Astrocyte of the cerebellum (primary cell): ENCODE measurements at regions not wholly inside any gene's neighbourhood (a gene's known extent, or its start where the extent isn't known, plus 50 kb on each side); places are given as distances from the start of the nearest gene placed in this dataset.

Experiments used
- DNase-seq: peaks from one replicate; pipeline ENCODE4 v3.0.0-alpha.2; 2011; ENCODE audit warnings: low read depth
- H3K4me3 ChIP-seq: 2 replicates; pipeline ENCODE4 v1.5.1; 2011; ENCODE audit warnings: mild to moderate bottlenecking, low read depth, low read length, moderate library complexity
- CTCF ChIP-seq: IDR thresholded peaks from 2 replicates; pipeline ENCODE4 v1.5.1; 2012; ENCODE audit warnings: low read length, low read depth, moderate library complexity, mild to moderate bottlenecking; ENCODE audit errors: missing control alignments
- in situ Hi-C: cut with HindIII; loops from 2 replicates; pipeline ENCODE4 v1.10.0; 2017; ENCODE audit warnings: low sequenced_read_pairs

- TF ChIP-seq CTCF, result no peak
- H3K4me3 ChIP-seq, result no peak overlapping the region
- in situ Hi-C loops, result no loop called here
- no peak for DNase-seq
Observed at GRCh38 chr6:3525915-3526314, 69.1 kb upstream of the SLC22A23 start.

GRCh38 chr6:3524456-3524855 is 67.6 kb upstream of the SLC22A23 start:
- DNase-seq, result no peak
- TF ChIP-seq CTCF, result no peak
- in situ Hi-C loops, result no loop called here
- no peak overlapping the region for H3K4me3 ChIP-seq

GRCh38 chr6:3523966-3524365 is 67.1 kb upstream of the SLC22A23 start:
- H3K4me3 ChIP-seq, result no peak overlapping the region
- in situ Hi-C loops, result no loop called here
- TF ChIP-seq CTCF, result no peak
- no peak for DNase-seq

- DNase-seq, result no peak
- no peak for TF ChIP-seq CTCF
- H3K4me3 ChIP-seq, result no peak overlapping the region
- in situ Hi-C loops, result no loop called here
Observed at GRCh38 chr6:3523271-3523670, 66.4 kb upstream of the SLC22A23 start.

GRCh38 chr6:3522561-3523260 is 65.9 kb upstream of the SLC22A23 start:
- no peak for TF ChIP-seq CTCF

GRCh38 chr6:3520281-3521230 is 63.7 kb upstream of the SLC22A23 start:
- no peak for TF ChIP-seq CTCF
- peak; percentile 32 for DNase-seq
- in situ Hi-C loops, result no loop called here
- H3K4me3 ChIP-seq, result no peak overlapping the region

More at GRCh38 chr6:3522561-3523260, 65.9 kb upstream of the SLC22A23 start:
- no peak for DNase-seq
- in situ Hi-C loops, result no loop called here
- H3K4me3 ChIP-seq, result no peak overlapping the region
